ENCODE measurements at regions not wholly inside any gene's neighbourhood (a gene's known extent, or its start where the extent isn't known, plus 50 kb on each side); places are given as distances from the start of the nearest gene placed in this dataset.

GRCh38 chr2:144258154-144258553 lies 261.8 kb downstream of the ZEB2 start:
- H3K4me3 ChIP-seq (ENCODE audit: low read depth, low read length) = no peak overlapping the region
- no peak for DNase-seq (ENCODE audit: low read depth)
- TF ChIP-seq CTCF (IDR thresholded peaks at IDR 0.05; ENCODE audit: low read depth, low read length, missing control alignments) = no peak

- no peak for TF ChIP-seq CTCF (IDR thresholded peaks at IDR 0.05; ENCODE audit: low read depth, low read length, missing control alignments)
- no peak for DNase-seq (ENCODE audit: low read depth)
- H3K4me3 ChIP-seq (ENCODE audit: low read depth, low read length) = no peak overlapping the region
Observed at GRCh38 chr2:144256996-144257707, 262.8 kb downstream of the ZEB2 start.

- DNase-seq (ENCODE audit: low read depth) = no peak
- TF ChIP-seq CTCF (IDR thresholded peaks at IDR 0.05; ENCODE audit: low read depth, low read length, missing control alignments) = no peak
- H3K4me3 ChIP-seq (ENCODE audit: low read depth, low read length) = no peak overlapping the region
Observed at GRCh38 chr2:144254342-144255235, 265.3 kb downstream of the ZEB2 start.

GRCh38 chr2:144253743-144254142 lies 266.2 kb downstream of the ZEB2 start:
- no peak for DNase-seq (ENCODE audit: low read depth)
- no peak overlapping the region for H3K4me3 ChIP-seq (ENCODE audit: low read depth, low read length)
- no peak for TF ChIP-seq CTCF (IDR thresholded peaks at IDR 0.05; ENCODE audit: low read depth, low read length, missing control alignments)

GRCh38 chr2:144252694-144253093 lies 267.2 kb downstream of the ZEB2 start:
- DNase-seq (ENCODE audit: low read depth) = no peak
- no peak for TF ChIP-seq CTCF (IDR thresholded peaks at IDR 0.05; ENCODE audit: low read depth, low read length, missing control alignments)
- no peak overlapping the region for H3K4me3 ChIP-seq (ENCODE audit: low read depth, low read length)

GRCh38 chr2:144249035-144249637 lies 270.8 kb downstream of the ZEB2 start:
- no peak for TF ChIP-seq CTCF (IDR thresholded peaks at IDR 0.05; ENCODE audit: low read depth, low read length, missing control alignments)
- DNase-seq (ENCODE audit: low read depth) = no peak
- peak overlapping the region; percentile 32; the same call in 1 of the 2 replicates for H3K4me3 ChIP-seq (ENCODE audit: low read depth, low read length)

Measured in GM12864 (cell line).